ENCODE measurements at regions not wholly inside any gene's neighbourhood (a gene's known extent, or its start where the extent isn't known, plus 50 kb on each side); places are given as distances from the start of the nearest gene placed in this dataset.

DNA sequence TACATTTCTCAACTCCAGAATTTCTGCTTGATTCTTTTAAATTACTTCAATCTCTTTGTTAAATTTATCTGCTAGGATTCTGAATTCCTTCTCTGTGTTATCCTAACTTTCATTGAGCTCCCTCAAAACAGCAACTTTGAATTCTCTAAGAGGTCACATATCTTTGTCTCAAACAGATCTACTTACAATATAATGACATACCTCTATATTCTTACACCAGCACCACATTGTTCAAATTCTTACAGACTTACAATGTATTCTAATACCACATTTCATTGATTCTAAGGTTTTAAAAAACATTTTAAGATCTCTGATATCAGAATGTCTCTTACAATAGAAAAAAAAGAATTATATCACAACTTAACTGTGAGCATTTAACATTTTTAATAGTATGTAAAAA lies 77.4 kb downstream of the DIRAS3 start:
- TF ChIP-seq, protein P1, sequence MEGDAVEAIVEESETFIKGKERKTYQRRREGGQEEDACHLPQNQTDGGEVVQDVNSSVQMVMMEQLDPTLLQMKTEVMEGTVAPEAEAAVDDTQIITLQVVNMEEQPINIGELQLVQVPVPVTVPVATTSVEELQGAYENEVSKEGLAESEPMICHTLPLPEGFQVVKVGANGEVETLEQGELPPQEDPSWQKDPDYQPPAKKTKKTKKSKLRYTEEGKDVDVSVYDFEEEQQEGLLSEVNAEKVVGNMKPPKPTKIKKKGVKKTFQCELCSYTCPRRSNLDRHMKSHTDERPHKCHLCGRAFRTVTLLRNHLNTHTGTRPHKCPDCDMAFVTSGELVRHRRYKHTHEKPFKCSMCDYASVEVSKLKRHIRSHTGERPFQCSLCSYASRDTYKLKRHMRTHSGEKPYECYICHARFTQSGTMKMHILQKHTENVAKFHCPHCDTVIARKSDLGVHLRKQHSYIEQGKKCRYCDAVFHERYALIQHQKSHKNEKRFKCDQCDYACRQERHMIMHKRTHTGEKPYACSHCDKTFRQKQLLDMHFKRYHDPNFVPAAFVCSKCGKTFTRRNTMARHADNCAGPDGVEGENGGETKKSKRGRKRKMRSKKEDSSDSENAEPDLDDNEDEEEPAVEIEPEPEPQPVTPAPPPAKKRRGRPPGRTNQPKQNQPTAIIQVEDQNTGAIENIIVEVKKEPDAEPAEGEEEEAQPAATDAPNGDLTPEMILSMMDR (IDR thresholded peaks at IDR 0.05) = no peak
- no peak for TF ChIP-seq POLR2A (IDR thresholded peaks at IDR 0.05)

Measured in esophagus squamous epithelium (tissue), 4 donors.